NCI-H510A treated with DMSO at 0.1 percent for 48 hours (cell line): ENCODE measurements at regions not wholly inside any gene's neighbourhood (a gene's known extent, or its start where the extent isn't known, plus 50 kb on each side); places are given as distances from the start of the nearest gene placed in this dataset.

ENCODE experiments used
- DNase-seq: peaks from one replicate; lab custom pipeline; 2025; lab: John Stamatoyannopoulos, UW

DNA sequence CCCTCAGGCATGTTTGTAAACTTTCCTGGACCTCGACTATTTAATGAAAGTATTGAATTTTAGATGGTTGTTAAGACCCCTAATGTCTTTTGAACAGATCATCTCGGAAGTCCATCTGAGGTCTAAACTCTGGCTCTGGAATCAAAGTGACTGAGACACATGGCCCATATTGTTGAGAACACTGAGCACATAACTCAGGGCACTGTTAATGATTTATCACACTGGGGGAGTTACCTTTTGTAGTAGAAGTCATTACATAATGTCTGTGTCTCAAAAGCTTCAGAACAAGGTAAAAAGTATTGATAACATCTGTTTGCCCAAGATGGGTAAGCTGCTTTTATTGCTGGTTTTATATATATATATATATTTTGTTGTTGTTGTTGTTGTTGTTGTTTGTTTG lies 103.4 kb upstream of the HS3ST1 start:
- no peak for DNase-seq

DNA sequence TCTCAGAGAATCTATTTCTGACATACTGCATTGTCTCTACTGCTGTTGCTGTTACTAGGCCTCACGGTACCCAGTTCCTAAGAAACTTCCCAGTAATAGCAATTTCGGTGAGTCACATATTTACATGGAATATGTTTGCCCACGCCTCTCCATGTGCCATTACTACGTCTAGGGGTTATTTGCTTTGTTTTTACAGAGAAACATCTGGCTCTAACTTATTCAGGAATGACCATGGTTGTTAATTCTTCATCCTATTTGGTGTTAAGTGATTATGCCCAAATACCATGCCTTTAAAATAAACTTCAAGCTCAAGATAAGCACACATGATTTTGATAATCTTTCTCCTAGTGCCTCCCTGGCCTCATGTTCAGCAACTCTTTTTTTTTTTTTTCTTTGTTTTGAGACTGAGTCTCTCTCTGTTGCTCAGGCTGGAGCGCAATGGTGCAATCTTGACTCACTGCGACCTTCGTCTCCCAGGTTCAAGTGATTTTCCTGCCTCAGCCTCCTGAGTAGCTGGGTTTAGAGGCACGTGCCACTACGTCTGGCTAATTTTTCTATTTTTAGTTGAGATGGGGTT lies 101.0 kb upstream of the HS3ST1 start:
- no peak for DNase-seq

DNA sequence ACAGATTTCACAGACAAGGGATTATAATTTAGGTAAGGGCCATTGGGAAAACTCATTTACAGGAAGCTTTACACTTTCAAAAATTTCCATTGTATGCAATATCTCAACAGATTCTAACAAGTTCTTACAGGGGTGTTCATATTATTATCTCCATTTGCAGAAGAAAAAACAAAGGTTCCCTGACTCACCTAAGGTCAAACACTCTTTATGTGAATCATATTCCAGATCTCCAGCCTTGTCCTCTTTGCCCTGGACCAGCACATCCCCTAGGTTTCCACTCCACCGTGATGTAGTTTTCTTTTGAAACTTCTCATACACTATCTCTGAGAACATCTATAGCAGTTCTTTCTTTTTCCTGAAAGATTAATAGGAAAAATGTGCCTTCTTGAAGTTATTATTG lies 96.4 kb upstream of the HS3ST1 start:
- no peak for DNase-seq

DNA sequence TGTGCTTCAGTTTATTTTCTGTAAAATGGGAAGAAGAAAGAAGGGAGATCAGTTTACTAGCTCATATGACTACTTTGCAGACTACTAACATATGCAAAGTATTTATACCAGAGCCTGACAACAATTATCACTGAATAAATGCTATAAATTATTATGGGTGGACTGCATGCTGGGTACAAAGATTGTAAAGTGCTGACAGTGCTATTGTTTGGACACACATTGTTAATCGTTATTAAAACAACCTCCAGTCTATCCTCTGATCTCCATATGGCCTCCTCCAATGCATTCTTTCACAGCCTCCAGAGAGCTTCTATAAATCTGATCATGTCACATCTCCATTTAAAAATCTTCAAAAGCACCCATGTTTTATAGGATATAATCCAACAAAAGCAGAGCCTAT lies 90.1 kb upstream of the HS3ST1 start:
- no peak for DNase-seq

DNA sequence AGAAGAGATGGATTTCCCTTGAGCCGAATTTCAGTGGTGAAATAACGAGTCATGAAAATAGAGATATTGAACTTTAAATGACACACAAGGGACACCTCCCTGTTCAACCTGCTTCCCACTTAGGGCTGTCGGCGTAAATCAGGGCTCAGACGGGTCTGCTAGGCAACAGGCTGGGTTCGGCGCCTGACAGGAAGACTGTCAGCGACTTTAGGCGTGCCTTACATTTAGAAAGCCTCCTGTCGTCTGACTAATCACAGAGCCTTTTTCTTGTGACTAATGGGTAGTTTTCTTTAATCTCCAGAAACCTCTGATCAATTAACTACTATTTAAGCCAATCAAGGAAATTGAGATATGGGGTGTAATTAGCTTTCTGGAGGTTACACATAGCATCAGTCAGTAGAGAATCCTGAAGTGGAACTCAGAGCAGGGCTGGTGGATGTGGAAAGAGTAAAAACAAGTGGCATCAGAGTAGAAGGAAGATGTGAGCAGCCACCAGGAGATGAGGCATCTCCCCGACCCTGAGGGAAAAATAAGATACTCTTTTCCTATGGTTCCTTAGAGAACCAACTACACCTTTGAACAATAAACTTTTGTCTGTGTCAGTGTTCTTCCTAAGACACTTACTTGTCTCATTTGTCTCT lies 86.2 kb upstream of the HS3ST1 start:
- no peak for DNase-seq

DNA sequence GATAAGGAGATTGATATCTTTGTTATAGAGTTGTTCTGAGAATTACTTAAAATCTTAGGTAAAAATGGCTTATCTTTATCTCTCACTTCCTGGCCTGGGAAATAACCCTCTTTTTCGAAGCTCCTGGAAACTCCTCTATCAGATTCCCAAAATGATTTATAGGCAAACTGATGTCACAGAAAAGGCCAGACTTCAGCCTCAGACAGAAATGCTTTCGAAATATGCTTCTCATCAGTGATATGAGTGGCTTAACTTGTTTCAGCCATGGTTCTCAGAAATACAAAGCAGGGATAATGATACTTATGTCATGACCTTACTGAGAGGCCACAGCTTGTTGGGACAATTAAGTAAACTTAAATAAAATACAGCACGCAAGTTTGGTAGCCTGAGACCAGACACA lies 85.3 kb upstream of the HS3ST1 start:
- DNase-seq, result no peak

DNA sequence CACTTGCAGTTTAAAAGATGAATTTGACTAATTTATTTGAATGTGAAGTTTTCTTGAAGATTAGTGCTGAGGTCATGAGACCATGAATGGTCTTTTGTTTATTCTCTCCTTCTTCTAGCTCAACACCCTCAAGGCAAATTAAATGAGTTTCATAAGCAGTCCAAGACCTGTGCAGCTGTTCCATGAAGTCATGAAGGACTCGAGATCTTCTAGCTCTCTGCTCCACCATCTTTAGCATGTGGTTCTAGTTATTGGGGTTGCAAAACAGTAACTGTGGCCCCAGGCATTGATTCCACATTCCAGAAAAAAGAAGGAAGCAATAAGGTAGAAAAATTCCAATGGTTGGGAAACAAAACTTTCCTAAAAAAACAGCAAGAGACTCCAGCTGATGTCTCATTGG lies 84.2 kb upstream of the HS3ST1 start:
- no peak for DNase-seq

GRCh38 chr4:11511321-11511720 lies 82.6 kb upstream of the HS3ST1 start:
- no peak for DNase-seq

DNA sequence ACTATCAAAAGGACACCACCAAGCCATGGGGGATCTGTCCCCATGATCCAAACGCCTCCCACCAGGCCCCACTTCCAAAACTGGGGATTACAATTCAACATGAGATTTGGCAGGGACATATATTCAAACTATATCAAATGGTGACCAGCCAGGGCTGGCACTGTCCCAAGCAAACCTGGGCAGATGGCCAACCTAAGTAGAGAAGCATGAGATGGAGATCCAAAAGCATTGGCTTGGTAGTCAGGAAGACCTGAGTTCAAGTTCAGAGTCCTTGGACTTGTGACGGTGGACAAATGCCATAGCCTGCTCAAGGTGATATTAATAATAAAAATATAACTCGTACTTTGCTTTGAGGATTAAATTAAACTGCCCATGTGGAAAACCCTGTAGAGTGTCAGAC lies 79.2 kb upstream of the HS3ST1 start:
- no peak for DNase-seq

GRCh38 chr4:11506194-11506593 lies 77.5 kb upstream of the HS3ST1 start:
- DNase-seq, result no peak

- DNase-seq, result no peak
These were observed 76.7 kb upstream of the HS3ST1 start for GRCh38 chr4:11505221-11505971.

DNA sequence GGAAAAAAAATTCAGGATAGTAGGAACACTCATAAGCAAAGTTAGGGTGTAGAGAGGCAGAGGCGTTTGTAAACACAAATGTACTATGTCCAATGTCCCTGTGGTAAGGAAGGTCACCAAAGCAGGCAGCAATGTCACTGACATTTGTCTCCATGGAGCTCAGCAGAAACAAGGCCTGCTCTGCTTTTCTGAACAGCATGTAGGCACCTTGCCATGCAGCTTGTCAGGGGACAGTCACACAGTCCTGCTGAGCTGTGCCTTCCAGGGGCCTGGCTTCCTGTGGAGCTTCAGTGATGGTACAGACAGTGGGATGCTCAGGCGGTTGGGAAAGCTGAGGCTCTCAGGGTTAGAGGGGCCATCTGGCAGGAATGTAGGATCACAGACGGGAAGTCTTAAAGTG lies 74.5 kb upstream of the HS3ST1 start:
- no peak for DNase-seq

- DNase-seq, result no peak
These were observed 69.3 kb upstream of the HS3ST1 start for GRCh38 chr4:11497972-11498371.

GRCh38 chr4:11497212-11497806 lies 68.6 kb upstream of the HS3ST1 start:
- no peak for DNase-seq

GRCh38 chr4:11496351-11496829 lies 67.7 kb upstream of the HS3ST1 start:
- DNase-seq, result no peak

GRCh38 chr4:11495818-11496217 lies 67.1 kb upstream of the HS3ST1 start:
- no peak for DNase-seq

- DNase-seq, result no peak
These were observed 66.6 kb upstream of the HS3ST1 start for GRCh38 chr4:11495291-11495690.

DNA sequence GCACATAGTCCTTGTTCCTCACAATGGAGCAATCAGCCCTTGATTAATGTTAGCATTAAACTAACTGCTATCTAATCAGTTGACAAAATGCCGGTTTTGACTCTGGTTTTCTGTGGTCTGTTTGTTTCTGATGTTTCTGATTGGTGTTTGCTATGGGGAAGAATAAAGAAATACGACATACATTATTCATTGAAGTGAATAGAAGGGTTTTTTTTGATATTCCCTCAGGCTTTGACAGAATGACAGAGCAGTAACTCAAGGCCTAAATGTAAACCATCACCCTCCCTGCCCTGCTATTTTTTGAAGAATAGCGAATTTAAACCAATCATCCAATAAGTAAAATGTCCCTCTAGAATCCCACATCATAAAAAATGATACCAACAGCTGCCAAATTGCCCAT lies 65.5 kb upstream of the HS3ST1 start:
- no peak for DNase-seq

DNA sequence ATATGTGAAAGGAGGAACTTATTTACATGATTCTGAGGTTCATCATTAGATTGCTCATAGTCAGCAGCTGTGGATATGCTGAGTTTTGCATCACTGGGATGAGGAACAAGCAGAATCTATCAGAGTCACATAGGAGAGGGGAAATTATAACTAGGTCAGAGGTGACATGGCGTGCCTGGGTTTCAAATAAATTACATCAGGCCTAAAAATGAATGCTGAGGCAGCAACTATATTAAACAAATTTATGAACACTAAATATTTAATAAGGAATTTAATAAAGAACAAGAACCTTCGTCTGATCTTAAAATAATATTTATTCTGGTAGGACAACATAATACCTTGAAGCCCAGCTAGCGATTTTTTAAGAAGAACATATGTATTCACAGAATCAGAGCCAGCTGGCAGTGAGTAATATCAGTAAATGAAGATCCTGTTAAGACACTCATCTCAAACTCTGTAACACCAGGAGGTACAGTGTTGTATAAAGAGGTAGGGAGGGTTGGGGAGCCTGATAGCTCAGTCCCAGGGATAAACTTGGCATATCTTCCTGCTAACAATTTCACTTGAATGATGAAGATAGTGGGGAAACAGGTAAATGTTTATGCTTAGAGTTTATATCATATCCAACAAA lies 60.9 kb upstream of the HS3ST1 start:
- DNase-seq, result no peak

DNA sequence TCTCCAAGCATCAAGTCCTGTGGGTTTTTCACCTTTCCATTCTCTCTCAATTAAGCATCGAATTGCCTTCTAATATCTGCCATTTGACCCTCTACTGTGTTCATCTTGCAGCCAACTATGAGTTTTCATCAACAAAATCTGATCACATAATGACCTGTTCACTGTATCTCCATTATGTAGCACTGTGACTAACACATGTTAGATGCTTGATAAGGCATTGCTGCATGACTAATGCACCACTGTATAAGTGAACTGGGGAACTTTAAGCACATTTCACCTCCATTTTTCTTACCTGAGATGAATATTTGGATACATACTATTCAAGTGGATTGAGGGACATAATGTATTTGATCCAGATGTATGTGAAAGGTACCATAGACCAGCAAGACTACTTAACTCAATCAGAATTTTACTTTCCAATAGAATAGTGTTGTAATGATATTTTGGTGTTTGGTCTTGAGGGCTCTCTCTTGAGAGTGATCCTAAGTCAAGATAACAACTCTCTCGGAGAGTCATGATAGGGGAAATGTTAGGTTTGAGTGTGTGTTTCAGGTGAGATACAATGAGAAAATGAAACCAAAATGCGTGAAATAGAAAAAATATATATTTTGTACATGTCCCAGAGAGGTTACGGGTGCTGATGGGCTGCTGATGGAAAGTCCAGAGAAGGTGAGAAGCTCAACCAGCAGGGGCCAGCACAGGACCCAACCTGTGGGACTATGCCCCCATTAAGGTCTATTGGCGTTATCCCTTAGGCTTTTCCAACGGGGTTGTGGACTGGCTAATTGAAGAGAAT lies 60.2 kb upstream of the HS3ST1 start:
- no peak for DNase-seq

DNA sequence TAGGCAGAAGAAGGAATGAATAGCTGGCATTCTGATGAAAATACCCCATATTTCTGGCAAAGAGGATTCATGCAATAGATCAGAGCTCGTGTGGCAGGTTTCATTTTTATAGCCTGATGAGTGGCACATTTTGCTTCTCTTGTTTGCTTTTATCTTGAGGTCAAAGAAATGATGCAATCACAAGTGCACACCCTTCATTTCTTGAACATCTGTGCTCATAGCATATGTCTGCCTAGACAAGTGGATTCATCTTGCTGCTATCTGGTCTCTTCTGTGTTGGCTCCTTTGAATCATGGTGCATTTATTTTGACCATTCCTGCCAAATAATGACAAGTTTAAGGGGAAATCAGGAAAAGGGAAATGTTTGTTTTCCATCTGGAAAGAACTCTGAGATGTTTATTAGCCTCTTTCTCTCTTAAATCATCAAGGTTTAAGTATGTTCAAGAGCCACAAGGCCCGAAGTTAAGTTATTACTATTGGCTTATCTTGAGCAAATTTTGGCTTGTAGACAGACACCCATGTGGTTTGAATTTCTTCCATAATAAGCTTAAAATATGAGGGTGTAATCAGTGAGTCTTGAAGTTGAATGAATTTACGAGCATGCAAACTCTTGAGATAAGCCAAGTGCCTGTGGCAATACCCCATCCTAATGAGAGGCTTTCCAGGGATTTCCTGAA lies 59.3 kb upstream of the HS3ST1 start:
- peak; percentile 64 for DNase-seq
